IMR-90 (cell line): ENCODE measurements at regions not wholly inside any gene's neighbourhood (a gene's known extent, or its start where the extent isn't known, plus 50 kb on each side); places are given as distances from the start of the nearest gene placed in this dataset.

Source experiments
- ATAC-seq: fragments of 200-7000 bp; cut with Tn5 transposase; 2 replicates; pipeline ENCODE4 v1.9.1; 2020; ENCODE audit warnings: low read depth, mild to moderate bottlenecking, moderate library complexity
- BruUV-seq: library from RNA; stranded (reverse); fragments of 400-500 nt; replicated peaks from 2 replicates; lab custom pipeline; 2021; lab: Mats Ljungman, UMichigan
- CTCF ChIA-PET: fragments of 300-600 bp; formaldehyde crosslinking; extraction: SDS; loops from one replicate; lab custom pipeline; 2021; ENCODE audit warnings: antibody characterized with exemption; lab: Yijun Ruan, JAX
- POLR2A ChIA-PET: fragments of 300-600 bp; sonication (Branson Sonifier 250); formaldehyde crosslinking; loops from one replicate; lab custom pipeline; 2022; ENCODE audit warnings: antibody characterized with exemption; ENCODE audit not compliant: unreplicated experiment; lab: Charles Lee
- DNase-seq: peaks from one replicate; pipeline ENCODE4 v3.0.0; 2013
- H2AFZ ChIP-seq: replicated peaks from 2 replicates; pipeline ENCODE3; 2013; ENCODE audit warnings: low read length, mild to moderate bottlenecking; ENCODE audit not compliant: poor library complexity
- H2AK5ac ChIP-seq: 2 replicates; pipeline ENCODE4 v1.6.1; 2013; ENCODE audit warnings: low read depth, low read length, inconsistent platforms
- H2AK9ac ChIP-seq: replicated peaks from 2 replicates; pipeline ENCODE3; 2013; ENCODE audit warnings: mild to moderate bottlenecking, low read depth, low read length, moderate library complexity; ENCODE audit not compliant: poor library complexity
- H2BK120ac ChIP-seq: 2 replicates; pipeline ENCODE4 v1.6.1; 2013; ENCODE audit warnings: low read depth, low read length, inconsistent platforms
- H2BK15ac ChIP-seq: 3 replicates; pipeline ENCODE4 v1.6.1; 2013; ENCODE audit warnings: low read depth, low read length, inconsistent platforms
- H2BK20ac ChIP-seq: 2 replicates; pipeline ENCODE4 v1.6.1; 2013; ENCODE audit warnings: low read depth, mild to moderate bottlenecking, inconsistent platforms, low read length, moderate library complexity
- H2BK5ac ChIP-seq: 2 replicates; pipeline ENCODE4 v1.6.1; 2013; ENCODE audit warnings: mild to moderate bottlenecking, low read depth, low read length, inconsistent platforms; ENCODE audit not compliant: poor library complexity, severe bottlenecking
- H3K14ac ChIP-seq: replicated peaks from 2 replicates; pipeline ENCODE4 v1.6.1; 2013; ENCODE audit warnings: low read depth, low read length, inconsistent platforms
- H3K18ac ChIP-seq: 2 replicates; pipeline ENCODE4 v1.6.1; 2013; ENCODE audit warnings: low read depth, low read length, control low read depth
- H3K23ac ChIP-seq: 2 replicates; pipeline ENCODE4 v1.6.1; 2013; ENCODE audit warnings: low read depth, low read length, inconsistent platforms
- H3K27ac ChIP-seq: 2 replicates; pipeline ENCODE4 v1.5.1; 2013; ENCODE audit warnings: mild to moderate bottlenecking, control low read depth, low read length; ENCODE audit not compliant: insufficient read depth
- H3K27me3 ChIP-seq: 2 replicates; pipeline ENCODE4 v1.6.1; 2013; ENCODE audit warnings: low read length; ENCODE audit not compliant: control insufficient read depth, insufficient read depth
- H3K36me3 ChIP-seq: 2 replicates; pipeline ENCODE4 v1.6.1; 2013; ENCODE audit warnings: low read length, mixed read lengths; ENCODE audit not compliant: control insufficient read depth, insufficient read depth
- H3K4ac ChIP-seq: 2 replicates; pipeline ENCODE4 v1.6.1; 2013; ENCODE audit warnings: low read depth, low read length, inconsistent platforms
- H3K4me1 ChIP-seq: 2 replicates; pipeline ENCODE4 v1.6.1; 2013; ENCODE audit warnings: low read length, mixed read lengths; ENCODE audit not compliant: control insufficient read depth, insufficient read depth
- H3K4me2 ChIP-seq: 2 replicates; pipeline ENCODE4 v1.6.1; 2013; ENCODE audit warnings: low read depth, mild to moderate bottlenecking, control low read depth, low read length, moderate library complexity
- H3K4me3 ChIP-seq: 2 replicates; pipeline ENCODE4 v1.5.1; 2013; ENCODE audit warnings: low read depth, mild to moderate bottlenecking, control low read depth, low read length, moderate library complexity; ENCODE audit not compliant: insufficient read depth
- H3K56ac ChIP-seq: 2 replicates; pipeline ENCODE4 v1.6.1; 2013; ENCODE audit warnings: low read length, inconsistent platforms; ENCODE audit not compliant: insufficient read depth; ENCODE audit errors: extremely low read depth
- H3K79me1 ChIP-seq, 2 experiments: 2 replicates each; pipeline ENCODE4 v1.6.1; 2013; ENCODE audit warnings: low read length in 2 of 2, inconsistent platforms in 1 of 2, low read depth in 1 of 2
- H3K9ac ChIP-seq: 2 replicates; pipeline ENCODE4 v1.6.1; 2013; ENCODE audit warnings: low read depth, low read length, control low read depth
- H3K9me1 ChIP-seq: 2 replicates; pipeline ENCODE4 v1.6.1; 2013; ENCODE audit warnings: low read length, inconsistent platforms; ENCODE audit not compliant: insufficient read depth
- H3K9me3 ChIP-seq: 2 replicates; pipeline ENCODE4 v1.6.1; 2013; ENCODE audit warnings: low read length; ENCODE audit not compliant: control insufficient read depth, insufficient read depth
- H4K20me1 ChIP-seq: 2 replicates; pipeline ENCODE4 v1.6.1; 2013; ENCODE audit warnings: low read length, inconsistent platforms; ENCODE audit not compliant: insufficient read depth
- H4K5ac ChIP-seq: 2 replicates; pipeline ENCODE4 v1.6.1; 2013; ENCODE audit warnings: mild to moderate bottlenecking, low read depth, low read length, control low read depth
- H4K8ac ChIP-seq, 2 experiments: 2 replicates each; pipeline ENCODE4 v1.6.1; 2013; ENCODE audit warnings: low read depth in 2 of 2, low read length in 2 of 2, control low read depth in 1 of 2, inconsistent platforms in 1 of 2
- H4K91ac ChIP-seq: 2 replicates; pipeline ENCODE4 v1.6.1; 2013; ENCODE audit warnings: low read depth, low read length, inconsistent platforms; ENCODE audit not compliant: insufficient read depth
- BHLHE40 ChIP-seq: fragments of 150-350 bp; IDR thresholded peaks from 2 replicates; pipeline ENCODE4 v1.6.1; 2016; ENCODE audit warnings: mild to moderate bottlenecking, low read depth, low read length
- ELK1 ChIP-seq: fragments of 150-350 bp; IDR thresholded peaks from 2 replicates; pipeline ENCODE4 v1.6.1; 2016; ENCODE audit warnings: low read depth, mild to moderate bottlenecking, low read length, moderate library complexity, borderline replicate concordance
- MAZ ChIP-seq: IDR thresholded peaks from 2 replicates; pipeline ENCODE4 v1.6.1; 2012; ENCODE audit warnings: low read depth, mild to moderate bottlenecking, low read length, improper control_type of control experiment, moderate library complexity, borderline replicate concordance
- POLR2A ChIP-seq: IDR thresholded peaks from 2 replicates; pipeline ENCODE4 v1.6.1; 2012; ENCODE audit warnings: mild to moderate bottlenecking, low read depth, low read length
- SMC3 ChIP-seq: fragments of 150-350 bp; IDR thresholded peaks from 2 replicates; pipeline ENCODE4 v1.6.1; 2016; ENCODE audit warnings: low read depth, mild to moderate bottlenecking, antibody characterized with exemption, low read length, moderate library complexity
- WGBS, 2 experiments: methylation state at CpG; one replicate each; pipeline versions ENCODE4 v1.1.5 to v1.1.7; 2013; ENCODE audit warnings: missing lambda C conversion rate in 2 of 2; ENCODE audit not compliant: insufficient read length in 1 of 2; ENCODE audit errors: extremely low coverage in 2 of 2; 5-methylcytosine and 5-hydroxymethylcytosine counted together
- dilution Hi-C: fragments of 300-500 bp; cut with HindIII; formaldehyde crosslinking; loops from one replicate; pipeline ENCODE4 v1.14.3; 2018; ENCODE audit warnings: low sequenced_read_pairs; ENCODE audit not compliant: unreplicated experiment
- in situ Hi-C: fragments of 300-500 bp; cut with MboI; formaldehyde crosslinking; loops from 3 replicates; pipeline ENCODE4 v1.14.3; 2019; ENCODE audit warnings: low sequenced_read_pairs, inconsistent platforms, mixed read lengths
- intact Hi-C: fragments of 100-400 bp; cut with micrococcal nuclease; formaldehyde crosslinking; loops from 2 replicates; pipeline ENCODE4 v1.10.0; 2022

- Histone ChIP-seq H3K79me1 (no peaks in the 10 kb centered on the region), H3K9ac (no peak overlapping the region), H4K91ac (no peak overlapping the region), H3K36me3 (no peaks in the 10 kb centered on the region), H4K20me1 (no peaks in the 10 kb centered on the region), H4K5ac (no peak overlapping the region), H2AK9ac (no peak overlapping the region), H2BK120ac (no peak overlapping the region), H3K9me3 (peaks cover 3% of the 10 kb centered on the region; the same call in 1 of the 2 replicates), H2AFZ (no peak overlapping the region), H2BK20ac (no peak overlapping the region), H3K4me1 (no peaks in the 10 kb centered on the region), H3K4ac (no peak overlapping the region), H4K8ac (no peak overlapping the region), H3K9me1 (no peaks in the 10 kb centered on the region), H2AK5ac (no peak overlapping the region), H3K4me3 (no peak overlapping the region), H3K56ac (no peak overlapping the region), H3K14ac (no peak overlapping the region), H3K23ac (no peak overlapping the region), H3K18ac (no peak overlapping the region), H3K4me2 (no peak overlapping the region), H3K27me3 (no peaks in the 10 kb centered on the region), H2BK15ac (no peak overlapping the region), H3K27ac (no peak overlapping the region), H2BK5ac (no peak overlapping the region)
- DNase-seq, result no peak
- 54% methylated on average over 4 of the region's 9 CpGs; no CpG with 5 or more reads in 1 of the 2 experiments for WGBS, 2 experiments
- no TSS peak for BruUV-seq
- no peak for ATAC-seq
- POLR2A ChIA-PET, result no interaction called here
- in situ Hi-C loops (no loop called here), intact Hi-C loops (no loop called here), dilution Hi-C loops (no loop called here)
- CTCF ChIA-PET, result no interaction called here
- TF ChIP-seq MAZ (no peak), BHLHE40 (no peak), SMC3 (no peak), POLR2A (no peak), ELK1 (no peak)
Measured at GRCh38 chr17:51527225-51527982, 267.1 kb downstream of the UTP18 start.
